ENCODE measurements at regions not wholly inside any gene's neighbourhood (a gene's known extent, or its start where the extent isn't known, plus 50 kb on each side); places are given as distances from the start of the nearest gene placed in this dataset.

DNA sequence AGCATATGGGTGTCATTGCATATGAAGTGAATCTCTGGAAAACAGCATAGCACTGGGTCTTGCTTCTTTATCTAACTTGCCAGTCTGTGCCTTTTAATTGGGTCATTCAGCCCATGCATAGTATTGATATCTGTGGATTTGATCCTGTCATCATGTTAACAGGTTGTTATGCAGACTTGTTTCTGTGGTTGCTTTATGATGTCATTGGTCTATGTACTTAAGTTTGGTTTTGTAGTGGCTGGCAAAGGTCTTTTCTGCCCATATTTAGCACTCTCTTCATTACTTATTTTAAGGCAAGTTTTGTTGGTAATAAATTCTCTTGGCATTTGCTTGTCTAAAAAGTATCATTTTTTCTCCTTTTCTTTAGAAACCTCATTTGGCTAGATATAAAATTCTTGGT, 221.1 kb upstream of the ITM2A start:
- H3K4me2 ChIP-seq (ENCODE audit: low read length), result no peak overlapping the region
- H3K4me3 ChIP-seq (ENCODE audit: low read depth, low read length), result no peak overlapping the region

DNA sequence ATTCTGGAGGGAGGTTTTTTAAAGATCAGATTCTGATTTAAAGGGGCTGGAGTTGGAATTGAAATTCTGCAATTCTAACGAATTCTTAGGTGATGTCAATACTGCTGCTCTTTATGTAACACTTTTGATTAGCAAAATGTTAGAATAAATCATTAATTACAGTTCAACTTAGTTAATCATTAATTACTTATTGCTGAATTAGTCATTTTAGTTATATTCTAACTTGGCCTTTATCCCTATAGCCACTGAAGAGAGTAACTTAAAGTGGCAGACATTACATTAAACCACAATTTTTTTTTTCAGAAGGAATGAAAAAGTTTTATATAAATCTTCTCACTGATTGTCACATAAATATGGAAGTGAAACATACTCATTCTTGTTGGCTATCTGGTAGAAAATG, 206.6 kb upstream of the ITM2A start:
- Histone ChIP-seq H3K9me3 (ENCODE audit: insufficient read depth, low read depth, low read length) (no peaks in the 10 kb centered on the region), H3K4me2 (ENCODE audit: low read length) (no peak overlapping the region), H3K4ac (ENCODE audit: low read depth, low read length) (no peak overlapping the region), H3K27ac (ENCODE audit: low read depth, low read length) (no peak overlapping the region), H2BK5ac (ENCODE audit: low read depth, low read length, poor library complexity) (no peak overlapping the region), H2BK120ac (ENCODE audit: insufficient read depth, low read length, poor library complexity) (no peak overlapping the region), H3K4me3 (ENCODE audit: low read depth, low read length) (no peak overlapping the region), H4K91ac (ENCODE audit: low read depth, low read length) (no peak overlapping the region), H3K23ac (ENCODE audit: low read length) (no peak overlapping the region), H3K4me1 (ENCODE audit: control insufficient read depth in 1 of 2, insufficient read depth in 2 of 2, low read length in 2 of 2) (no peaks in the 10 kb centered on the region), H3K36me3 (ENCODE audit: control insufficient read depth in 1 of 2, insufficient read depth in 2 of 2, low read length in 2 of 2) (no peaks in the 10 kb centered on the region), H2AFZ (ENCODE audit: insufficient read depth, low read length, poor library complexity) (no peak overlapping the region), H3K79me1 (ENCODE audit: low read length) (no peaks in the 10 kb centered on the region), H3K79me2 (ENCODE audit: control insufficient read depth, insufficient read depth, low read length, poor library complexity) (no peaks in the 10 kb centered on the region), H3K18ac (ENCODE audit: low read length) (no peak overlapping the region), H3K27me3 (ENCODE audit: insufficient read depth, low read length) (no peaks in the 10 kb centered on the region), H2AK5ac (ENCODE audit: low read length) (no peak overlapping the region), H3K9ac (ENCODE audit: low read length) (no peak overlapping the region), H4K12ac (ENCODE audit: low read depth, low read length) (no peak overlapping the region), H3K14ac (ENCODE audit: low read length) (no peak overlapping the region), H4K8ac (ENCODE audit: low read depth, low read length) (no peak overlapping the region), H2BK12ac (ENCODE audit: low read length) (no peak overlapping the region)
- no CpG with 5 or more reads among the region's 1 CpG for WGBS (ENCODE audit: extremely low coverage, insufficient coverage, insufficient read length)
- DNase-seq, result no peak

More for the DNA sequence above, 221.1 kb upstream of the ITM2A start:
- no peaks in the 10 kb centered on the region for H3K79me2 ChIP-seq (ENCODE audit: control insufficient read depth, insufficient read depth, low read length, poor library complexity)
- H2AFZ ChIP-seq (ENCODE audit: insufficient read depth, low read length, poor library complexity), result no peak overlapping the region
- H4K12ac ChIP-seq (ENCODE audit: low read depth, low read length), result no peak overlapping the region
- H2BK120ac ChIP-seq (ENCODE audit: insufficient read depth, low read length, poor library complexity), result no peak overlapping the region
- no peak overlapping the region for H2AK5ac ChIP-seq (ENCODE audit: low read length)
- H4K8ac ChIP-seq (ENCODE audit: low read depth, low read length), result no peak overlapping the region
- H3K23ac ChIP-seq (ENCODE audit: low read length), result no peak overlapping the region
- DNase-seq, result no peak
- H3K79me1 ChIP-seq (ENCODE audit: low read length), result no peaks in the 10 kb centered on the region
- H3K18ac ChIP-seq (ENCODE audit: low read length), result no peak overlapping the region
- H2BK5ac ChIP-seq (ENCODE audit: low read depth, low read length, poor library complexity), result no peak overlapping the region
- H3K9me3 ChIP-seq (ENCODE audit: insufficient read depth, low read depth, low read length), result peaks cover 6% of the 10 kb centered on the region
- H3K27ac ChIP-seq (ENCODE audit: low read depth, low read length), result no peak overlapping the region
- no peaks in the 10 kb centered on the region for H3K36me3 ChIP-seq (ENCODE audit: control insufficient read depth in 1 of 2, insufficient read depth in 2 of 2, low read length in 2 of 2)
- no peak overlapping the region for H2BK12ac ChIP-seq (ENCODE audit: low read length)
- no peak overlapping the region for H4K91ac ChIP-seq (ENCODE audit: low read depth, low read length)
- H3K27me3 ChIP-seq (ENCODE audit: insufficient read depth, low read length), result no peaks in the 10 kb centered on the region
- H3K9ac ChIP-seq (ENCODE audit: low read length), result no peak overlapping the region
- H3K14ac ChIP-seq (ENCODE audit: low read length), result no peak overlapping the region
- H3K4ac ChIP-seq (ENCODE audit: low read depth, low read length), result no peak overlapping the region
- H3K4me1 ChIP-seq (ENCODE audit: control insufficient read depth in 1 of 2, insufficient read depth in 2 of 2, low read length in 2 of 2), result no peaks in the 10 kb centered on the region

DNA sequence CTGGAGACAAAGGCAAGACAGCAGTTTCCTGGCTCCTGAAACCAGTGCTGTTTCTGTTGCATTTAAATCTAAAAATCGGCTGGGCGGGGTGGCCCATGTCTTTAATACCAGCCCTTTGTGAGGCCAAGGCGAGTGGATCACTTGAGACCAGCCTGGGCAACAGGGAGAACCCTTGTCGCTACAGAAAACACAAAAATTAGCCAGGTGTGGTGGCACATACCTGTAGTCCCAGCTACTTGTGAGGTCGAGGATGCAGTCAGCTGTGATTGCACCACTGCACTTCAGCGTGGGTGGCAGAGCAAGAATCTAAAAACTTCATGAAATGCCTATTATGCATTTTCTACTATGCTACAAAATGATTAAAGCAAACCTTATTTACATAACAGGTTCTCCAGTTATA, 205.4 kb upstream of the ITM2A start:
- no peak for DNase-seq
- H3K79me2 ChIP-seq (ENCODE audit: control insufficient read depth, insufficient read depth, low read length, poor library complexity), result no peaks in the 10 kb centered on the region
- no peak overlapping the region for H3K9ac ChIP-seq (ENCODE audit: low read length)
- WGBS (ENCODE audit: extremely low coverage, insufficient coverage, insufficient read length), result no CpG with 5 or more reads among the region's 6 CpGs
- no peak overlapping the region for H4K91ac ChIP-seq (ENCODE audit: low read depth, low read length)
- no peak overlapping the region for H3K4me2 ChIP-seq (ENCODE audit: low read length)
- H3K18ac ChIP-seq (ENCODE audit: low read length), result no peak overlapping the region
- H3K23ac ChIP-seq (ENCODE audit: low read length), result no peak overlapping the region
- no peak overlapping the region for H3K4me3 ChIP-seq (ENCODE audit: low read depth, low read length)
- no peak overlapping the region for H3K27ac ChIP-seq (ENCODE audit: low read depth, low read length)
- H4K8ac ChIP-seq (ENCODE audit: low read depth, low read length), result no peak overlapping the region
- H2AFZ ChIP-seq (ENCODE audit: insufficient read depth, low read length, poor library complexity), result no peak overlapping the region
- H2AK5ac ChIP-seq (ENCODE audit: low read length), result no peak overlapping the region
- H2BK12ac ChIP-seq (ENCODE audit: low read length), result no peak overlapping the region
- no peaks in the 10 kb centered on the region for H3K27me3 ChIP-seq (ENCODE audit: insufficient read depth, low read length)
- no peaks in the 10 kb centered on the region for H3K79me1 ChIP-seq (ENCODE audit: low read length)
- H3K36me3 ChIP-seq (ENCODE audit: control insufficient read depth in 1 of 2, insufficient read depth in 2 of 2, low read length in 2 of 2), result no peaks in the 10 kb centered on the region
- no peak overlapping the region for H2BK5ac ChIP-seq (ENCODE audit: low read depth, low read length, poor library complexity)
- H3K14ac ChIP-seq (ENCODE audit: low read length), result no peak overlapping the region
- H2BK120ac ChIP-seq (ENCODE audit: insufficient read depth, low read length, poor library complexity), result no peak overlapping the region
- no peak overlapping the region for H4K12ac ChIP-seq (ENCODE audit: low read depth, low read length)
- H3K9me3 ChIP-seq (ENCODE audit: insufficient read depth, low read depth, low read length), result no peaks in the 10 kb centered on the region
- H3K4me1 ChIP-seq (ENCODE audit: control insufficient read depth in 1 of 2, insufficient read depth in 2 of 2, low read length in 2 of 2), result no peaks in the 10 kb centered on the region
- no peak overlapping the region for H3K4ac ChIP-seq (ENCODE audit: low read depth, low read length)

DNA sequence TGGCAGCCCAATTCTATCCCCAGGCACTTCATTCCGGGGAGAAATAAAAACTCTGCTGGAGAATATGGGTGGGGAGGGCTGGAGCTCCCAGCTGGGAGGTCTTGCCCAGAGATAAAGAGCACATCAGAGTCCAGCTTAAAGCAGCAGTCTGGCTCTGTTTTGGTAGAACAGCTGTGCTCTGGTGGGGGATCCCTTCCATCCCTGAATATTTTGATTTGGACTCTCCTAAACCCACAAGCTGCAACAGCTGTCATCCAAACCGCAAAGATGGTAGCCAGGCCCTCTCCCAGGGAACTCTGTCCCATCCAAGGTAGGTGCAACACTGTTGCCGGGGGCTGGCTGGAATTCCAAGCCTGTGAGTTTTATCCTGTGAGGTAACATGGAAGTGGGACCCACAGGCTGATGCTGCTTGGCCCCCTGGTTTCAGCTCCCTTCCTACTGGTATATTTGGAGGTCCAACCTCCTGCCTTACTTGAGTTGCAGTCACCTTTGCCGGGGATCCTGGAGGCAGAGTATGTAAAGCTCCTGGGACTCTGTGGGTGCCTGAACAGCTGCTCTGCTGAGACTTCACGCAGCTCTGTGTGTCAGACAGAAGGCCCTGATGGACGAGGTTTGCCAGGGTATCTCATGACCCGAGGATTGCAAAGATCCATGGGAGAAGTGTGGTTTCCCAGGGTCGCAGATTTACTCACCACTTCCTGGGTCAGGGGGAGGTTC, 203.5 kb upstream of the ITM2A start:
- no peak overlapping the region for H2AFZ ChIP-seq (ENCODE audit: insufficient read depth, low read length, poor library complexity)
- no peak overlapping the region for H3K14ac ChIP-seq (ENCODE audit: low read length)
- no peaks in the 10 kb centered on the region for H3K79me1 ChIP-seq (ENCODE audit: low read length)
- H2AK5ac ChIP-seq (ENCODE audit: low read length), result no peak overlapping the region
- WGBS (ENCODE audit: extremely low coverage, insufficient coverage, insufficient read length), result no CpG with 5 or more reads among the region's 8 CpGs
- H3K27ac ChIP-seq (ENCODE audit: low read depth, low read length), result no peak overlapping the region
- H3K18ac ChIP-seq (ENCODE audit: low read length), result no peak overlapping the region
- H3K23ac ChIP-seq (ENCODE audit: low read length), result no peak overlapping the region
- H4K91ac ChIP-seq (ENCODE audit: low read depth, low read length), result no peak overlapping the region
- H2BK12ac ChIP-seq (ENCODE audit: low read length), result no peak overlapping the region
- H3K79me2 ChIP-seq (ENCODE audit: control insufficient read depth, insufficient read depth, low read length, poor library complexity), result no peaks in the 10 kb centered on the region
- H3K4me2 ChIP-seq (ENCODE audit: low read length), result no peak overlapping the region
- H2BK5ac ChIP-seq (ENCODE audit: low read depth, low read length, poor library complexity), result no peak overlapping the region
- no peak overlapping the region for H3K9ac ChIP-seq (ENCODE audit: low read length)
- no peaks in the 10 kb centered on the region for H3K27me3 ChIP-seq (ENCODE audit: insufficient read depth, low read length)
- H4K12ac ChIP-seq (ENCODE audit: low read depth, low read length), result no peak overlapping the region
- no peak for DNase-seq
- no peaks in the 10 kb centered on the region for H3K36me3 ChIP-seq (ENCODE audit: control insufficient read depth in 1 of 2, insufficient read depth in 2 of 2, low read length in 2 of 2)
- no peaks in the 10 kb centered on the region for H3K9me3 ChIP-seq (ENCODE audit: insufficient read depth, low read depth, low read length)
- no peak overlapping the region for H3K4ac ChIP-seq (ENCODE audit: low read depth, low read length)
- H3K4me3 ChIP-seq (ENCODE audit: low read depth, low read length), result no peak overlapping the region
- H3K4me1 ChIP-seq (ENCODE audit: control insufficient read depth in 1 of 2, insufficient read depth in 2 of 2, low read length in 2 of 2), result no peaks in the 10 kb centered on the region
- no peak overlapping the region for H4K8ac ChIP-seq (ENCODE audit: low read depth, low read length)
- no peak overlapping the region for H2BK120ac ChIP-seq (ENCODE audit: insufficient read depth, low read length, poor library complexity)

All from trophoblast cell (in vitro differentiated cells and primary cell).